ENCODE measurements at regions not wholly inside any gene's neighbourhood (a gene's known extent, or its start where the extent isn't known, plus 50 kb on each side); places are given as distances from the start of the nearest gene placed in this dataset.

GRCh38 chr9:79974806-79975422, 403.1 kb downstream of the TLE4 start:
- H3K79me2 ChIP-seq, result no peaks in the 10 kb centered on the region
- no peaks in the 10 kb centered on the region for H3K27me3 ChIP-seq
- H3K9me3 ChIP-seq (ENCODE audit: low read depth), result no peaks in the 10 kb centered on the region
- no peak overlapping the region for H3K4me3 ChIP-seq
- H2AFZ ChIP-seq, result no peak overlapping the region
- no peaks in the 10 kb centered on the region for H3K36me3 ChIP-seq (replicated peaks; ENCODE audit: insufficient read depth, low read depth)
- no peak overlapping the region for H3K27ac ChIP-seq
- no peak for DNase-seq (ENCODE audit: low spot score)
- no peak overlapping the region for H3K4me2 ChIP-seq
- H3K9me2 ChIP-seq (replicated peaks; ENCODE audit: insufficient read depth), result no peaks in the 10 kb centered on the region
- no peaks in the 10 kb centered on the region for H4K20me1 ChIP-seq (ENCODE audit: insufficient read depth, poor library complexity, severe bottlenecking)
- H3K4me1 ChIP-seq (ENCODE audit: insufficient read depth), result no peaks in the 10 kb centered on the region
- WGBS (ENCODE audit: low lambda C conversion rate, missing lambda C conversion rate), result 65% methylated on average over 12 of the region's 12 CpGs
- TF ChIP-seq CTCF (IDR thresholded peaks at IDR 0.05; ENCODE audit: poor library complexity), result no peak
- TF ChIP-seq EZH2 (IDR thresholded peaks at IDR 0.05; ENCODE audit: borderline replicate concordance), result no peak

- no peaks in the 10 kb centered on the region for H3K36me3 ChIP-seq (replicated peaks; ENCODE audit: insufficient read depth, low read depth)
- TF ChIP-seq CTCF (IDR thresholded peaks at IDR 0.05; ENCODE audit: poor library complexity) (no peak), EZH2 (IDR thresholded peaks at IDR 0.05; ENCODE audit: borderline replicate concordance) (no peak), EZH2phosphoT487 (IDR thresholded peaks at IDR 0.05; ENCODE audit: low read depth, severe bottlenecking, unreplicated experiment) (no peak)
- no peak overlapping the region for H3K4me2 ChIP-seq
- DNase-seq (ENCODE audit: low spot score), result no peak
- H3K79me2 ChIP-seq, result no peaks in the 10 kb centered on the region
- H3K4me3 ChIP-seq, result no peak overlapping the region
- no peak overlapping the region for H3K27ac ChIP-seq
- no peaks in the 10 kb centered on the region for H3K9me2 ChIP-seq (replicated peaks; ENCODE audit: insufficient read depth)
- no peak overlapping the region for H2AFZ ChIP-seq
- H3K27me3 ChIP-seq, result no peaks in the 10 kb centered on the region
- H3K4me1 ChIP-seq (ENCODE audit: insufficient read depth), result no peaks in the 10 kb centered on the region
- 90% methylated on average over 3 of the region's 3 CpGs for WGBS (ENCODE audit: low lambda C conversion rate, missing lambda C conversion rate)
- H3K9me3 ChIP-seq (ENCODE audit: low read depth), result no peaks in the 10 kb centered on the region
- H4K20me1 ChIP-seq (ENCODE audit: insufficient read depth, poor library complexity, severe bottlenecking), result no peaks in the 10 kb centered on the region
Observed at GRCh38 chr9:79973627-79974026, 401.9 kb downstream of the TLE4 start.

GRCh38 chr9:79970146-79970425, 398.3 kb downstream of the TLE4 start:
- TF ChIP-seq EZH2phosphoT487 (IDR thresholded peaks at IDR 0.05; ENCODE audit: low read depth, severe bottlenecking, unreplicated experiment) (no peak), CTCF (IDR thresholded peaks at IDR 0.05; ENCODE audit: poor library complexity) (no peak), EZH2 (IDR thresholded peaks at IDR 0.05; ENCODE audit: borderline replicate concordance) (no peak)
- H3K4me2 ChIP-seq, result no peak overlapping the region
- 87% methylated on average over 2 of the region's 2 CpGs for WGBS (ENCODE audit: low lambda C conversion rate, missing lambda C conversion rate)
- no peak overlapping the region for H3K27ac ChIP-seq
- H4K20me1 ChIP-seq (ENCODE audit: insufficient read depth, poor library complexity, severe bottlenecking), result no peaks in the 10 kb centered on the region
- DNase-seq (ENCODE audit: low spot score), result no peak
- H3K27me3 ChIP-seq, result no peaks in the 10 kb centered on the region
- no peaks in the 10 kb centered on the region for H3K4me1 ChIP-seq (ENCODE audit: insufficient read depth)
- no peaks in the 10 kb centered on the region for H3K9me2 ChIP-seq (replicated peaks; ENCODE audit: insufficient read depth)
- H3K36me3 ChIP-seq (replicated peaks; ENCODE audit: insufficient read depth, low read depth), result no peaks in the 10 kb centered on the region
- H3K9me3 ChIP-seq (ENCODE audit: low read depth), result no peaks in the 10 kb centered on the region
- H3K4me3 ChIP-seq, result no peak overlapping the region
- H3K79me2 ChIP-seq, result no peaks in the 10 kb centered on the region
- no peak overlapping the region for H2AFZ ChIP-seq

Measured in hepatocyte (in vitro differentiated cells).